Colon (tissue), 2 donors: ENCODE measurements at regions not wholly inside any gene's neighbourhood (a gene's known extent, or its start where the extent isn't known, plus 50 kb on each side); places are given as distances from the start of the nearest gene placed in this dataset.

ENCODE experiments used
- FAIRE-seq: peaks from 2 replicates; lab custom pipeline; 2012; peaks lifted over from hg19 to GRCh38; lab: Jason Lieb, UNC
- donor health status: control.
- donor health status: control.

DNA sequence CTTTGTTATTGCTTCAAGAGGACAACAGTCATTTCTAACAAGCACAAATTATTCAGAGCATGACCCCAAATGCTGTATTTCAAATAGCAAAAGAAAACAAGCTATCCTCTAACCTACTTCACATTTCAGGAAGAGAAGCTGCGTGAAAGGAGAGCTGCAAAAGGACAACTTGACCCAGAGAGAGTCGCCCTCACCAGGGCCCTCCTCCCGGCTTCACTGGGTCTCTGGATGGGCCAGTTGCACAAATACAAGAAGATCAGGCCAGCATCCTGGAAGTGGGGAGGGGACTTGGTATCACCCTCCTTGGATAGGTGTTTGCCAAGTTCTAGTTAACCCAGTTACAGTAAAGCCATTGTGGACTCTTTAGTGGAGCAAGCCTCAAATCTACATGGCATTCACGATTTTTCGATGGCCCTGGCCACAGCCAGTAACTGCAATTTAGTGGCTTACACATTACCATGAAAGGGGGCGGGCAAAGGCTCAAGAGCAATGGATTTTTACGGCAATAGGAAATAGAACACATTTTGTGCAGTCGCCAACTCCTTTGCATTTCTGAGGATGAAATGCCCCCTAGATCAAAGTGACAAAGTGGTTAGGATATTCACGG, 166.9 kb upstream of the DIO2 start:
- FAIRE-seq = no peak

- no peak for FAIRE-seq
Observed at GRCh38 chr14:80364816-80365215, 153.5 kb upstream of the DIO2 start.

GRCh38 chr14:80364274-80364673, 153.0 kb upstream of the DIO2 start:
- FAIRE-seq = no peak

- FAIRE-seq = no peak
Observed at GRCh38 chr14:80358112-80358511, 146.8 kb upstream of the DIO2 start.

- FAIRE-seq = no peak
Observed at GRCh38 chr14:80356413-80356812, 145.1 kb upstream of the DIO2 start.

DNA sequence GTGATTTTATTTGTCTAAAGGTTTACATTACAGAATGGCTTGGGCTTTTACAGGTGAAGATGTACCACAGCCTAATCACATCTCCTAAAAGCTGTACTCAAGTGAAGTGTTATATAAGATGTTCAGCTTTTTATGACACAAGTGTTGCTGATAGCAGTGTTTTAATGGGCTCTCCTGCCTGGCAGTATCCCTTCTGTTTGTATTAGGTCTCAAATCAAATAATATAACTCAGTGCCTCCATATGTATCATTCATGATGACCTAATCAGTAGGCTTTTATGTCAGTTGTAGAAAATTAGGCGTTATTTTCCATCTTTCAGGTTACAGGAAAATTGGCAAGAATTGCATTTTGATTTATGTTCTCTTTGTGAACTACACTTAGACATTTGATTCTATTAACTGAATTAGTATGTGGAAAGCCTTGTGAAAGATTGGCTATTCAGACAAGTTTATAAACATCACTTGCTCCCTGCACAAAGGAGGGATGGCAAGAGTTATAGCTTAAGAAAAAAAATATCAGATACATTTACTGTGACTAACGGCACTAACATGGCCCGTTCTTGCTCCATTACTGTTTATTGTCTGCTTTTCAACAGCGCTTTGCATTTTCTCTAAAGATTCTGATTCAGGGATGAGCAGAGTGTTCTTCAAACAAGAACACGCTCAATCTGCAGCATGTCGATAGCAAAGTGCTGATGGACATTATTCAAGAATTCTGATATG, 143.7 kb upstream of the DIO2 start:
- no peak for FAIRE-seq

- no peak for FAIRE-seq
Observed at GRCh38 chr14:80352471-80352870, 141.2 kb upstream of the DIO2 start.

- no peak for FAIRE-seq
Observed at GRCh38 chr14:80350707-80351106, 139.4 kb upstream of the DIO2 start.

- FAIRE-seq = no peak
Observed at GRCh38 chr14:80346395-80346794, 135.1 kb upstream of the DIO2 start.

DNA sequence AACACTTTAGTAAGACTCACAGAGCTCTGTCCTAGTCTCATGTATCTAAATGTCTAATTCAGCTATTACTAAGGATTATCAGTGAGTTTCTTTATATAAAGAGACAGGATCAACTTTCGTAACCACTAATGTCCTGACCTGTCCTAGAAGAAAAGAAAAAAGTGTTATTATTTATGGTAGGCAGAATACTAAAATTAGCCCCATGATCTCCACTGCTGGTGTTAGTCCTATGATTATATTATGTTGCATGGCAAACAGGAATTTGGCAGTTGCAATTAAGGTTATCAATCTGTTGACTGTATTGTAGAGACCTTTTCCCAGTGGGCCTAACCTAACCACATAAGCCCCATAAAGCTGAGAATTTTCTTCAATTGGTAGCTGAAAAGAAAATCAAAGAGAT, 132.9 kb upstream of the DIO2 start:
- no peak for FAIRE-seq

DNA sequence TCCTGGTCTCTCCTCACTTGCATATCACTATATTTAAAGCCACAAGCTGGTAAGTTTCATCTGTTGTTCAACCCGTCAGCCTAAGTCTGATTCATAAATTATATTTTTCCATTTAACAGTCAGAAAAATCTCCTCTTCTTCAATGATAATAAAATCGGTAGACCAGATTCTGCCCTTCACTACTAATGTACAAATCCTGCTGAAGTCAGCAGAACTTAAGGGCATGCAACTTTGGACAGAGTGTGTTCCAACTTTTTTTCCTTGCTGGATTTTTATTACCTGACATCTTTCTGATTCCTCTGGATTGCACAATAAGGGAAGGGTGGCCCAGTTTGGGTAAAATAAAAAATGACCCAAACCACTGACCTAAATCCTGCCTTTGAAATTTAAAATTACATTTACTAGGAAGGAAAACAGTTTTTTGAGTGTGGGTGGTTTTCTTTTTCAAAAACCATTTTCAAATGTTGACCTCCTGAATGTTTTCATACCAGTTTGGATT, 125.4 kb upstream of the DIO2 start:
- no peak for FAIRE-seq

- FAIRE-seq = peak; percentile 41
Observed at GRCh38 chr14:80325688-80326087, 114.4 kb upstream of the DIO2 start.

DNA sequence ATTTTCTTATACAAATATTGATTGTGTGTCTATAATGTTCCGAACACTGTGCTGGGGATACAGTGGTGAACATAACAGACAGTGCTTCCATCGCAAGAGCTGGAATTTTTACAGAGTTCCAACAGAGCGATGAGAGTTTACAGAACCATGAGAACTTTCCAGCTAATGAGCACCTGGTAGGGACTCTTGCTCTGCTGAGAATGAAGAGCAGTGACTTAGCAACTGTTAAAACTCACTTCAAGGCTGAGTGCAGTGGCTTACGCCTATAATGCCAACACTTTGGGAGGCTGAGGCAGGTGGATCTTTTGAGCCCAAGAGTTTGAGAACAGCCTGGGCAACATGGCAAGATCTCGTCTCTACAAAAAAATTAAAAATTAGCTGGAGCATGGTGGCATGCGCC, 113.8 kb upstream of the DIO2 start:
- FAIRE-seq = no peak

GRCh38 chr14:80324649-80325048, 113.3 kb upstream of the DIO2 start:
- FAIRE-seq = no peak

DNA sequence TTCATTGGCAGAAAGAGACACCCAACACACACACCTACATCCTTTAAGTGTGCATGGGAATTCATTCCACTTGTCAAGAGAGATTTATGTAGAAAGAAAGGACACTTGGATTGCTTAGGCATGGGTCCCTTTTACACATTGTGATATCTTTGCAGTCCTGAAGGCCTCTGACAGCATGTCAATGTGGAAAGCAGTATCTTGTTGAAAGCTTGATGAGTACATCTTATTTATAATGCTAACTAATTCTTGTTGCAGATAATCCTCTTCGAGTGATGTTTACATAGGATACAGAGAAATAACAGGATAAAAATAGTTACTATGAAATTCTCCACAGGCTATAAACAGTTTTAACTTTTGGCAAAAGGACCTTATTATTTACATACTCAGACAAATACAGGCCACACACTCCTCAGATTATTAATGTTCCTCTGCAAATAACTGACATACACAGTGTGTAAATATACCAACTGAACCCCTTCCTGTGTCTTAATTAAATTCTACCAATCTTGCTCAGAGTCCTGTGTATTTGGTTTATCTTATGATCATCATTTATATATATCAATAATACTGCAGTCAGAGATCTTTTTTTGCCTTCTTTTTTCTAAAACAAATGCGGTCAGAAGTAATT, 111.8 kb upstream of the DIO2 start:
- FAIRE-seq = no peak

GRCh38 chr14:80316441-80316840, 105.1 kb upstream of the DIO2 start:
- FAIRE-seq = no peak

DNA sequence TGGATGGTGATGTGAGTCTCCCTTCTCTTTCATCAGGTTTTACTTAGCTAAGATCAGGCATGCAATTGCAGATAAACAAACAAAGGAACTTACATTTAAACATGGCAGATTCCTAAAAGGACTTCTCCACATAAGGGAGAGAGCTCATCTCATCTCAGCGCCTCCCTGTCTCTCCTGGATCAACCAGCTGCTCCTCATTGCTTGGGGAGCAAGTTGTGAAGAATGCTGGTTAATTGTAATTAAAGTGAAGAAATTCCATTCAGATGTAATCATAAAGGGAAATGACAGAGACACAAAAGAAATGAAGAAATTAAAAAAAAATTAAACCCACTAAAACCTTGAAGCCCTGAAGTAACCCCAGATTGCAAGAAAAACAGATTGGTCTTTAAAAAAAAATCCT, 104.4 kb upstream of the DIO2 start:
- no peak for FAIRE-seq

- FAIRE-seq = no peak
Observed at GRCh38 chr14:80313806-80314205, 102.5 kb upstream of the DIO2 start.

DNA sequence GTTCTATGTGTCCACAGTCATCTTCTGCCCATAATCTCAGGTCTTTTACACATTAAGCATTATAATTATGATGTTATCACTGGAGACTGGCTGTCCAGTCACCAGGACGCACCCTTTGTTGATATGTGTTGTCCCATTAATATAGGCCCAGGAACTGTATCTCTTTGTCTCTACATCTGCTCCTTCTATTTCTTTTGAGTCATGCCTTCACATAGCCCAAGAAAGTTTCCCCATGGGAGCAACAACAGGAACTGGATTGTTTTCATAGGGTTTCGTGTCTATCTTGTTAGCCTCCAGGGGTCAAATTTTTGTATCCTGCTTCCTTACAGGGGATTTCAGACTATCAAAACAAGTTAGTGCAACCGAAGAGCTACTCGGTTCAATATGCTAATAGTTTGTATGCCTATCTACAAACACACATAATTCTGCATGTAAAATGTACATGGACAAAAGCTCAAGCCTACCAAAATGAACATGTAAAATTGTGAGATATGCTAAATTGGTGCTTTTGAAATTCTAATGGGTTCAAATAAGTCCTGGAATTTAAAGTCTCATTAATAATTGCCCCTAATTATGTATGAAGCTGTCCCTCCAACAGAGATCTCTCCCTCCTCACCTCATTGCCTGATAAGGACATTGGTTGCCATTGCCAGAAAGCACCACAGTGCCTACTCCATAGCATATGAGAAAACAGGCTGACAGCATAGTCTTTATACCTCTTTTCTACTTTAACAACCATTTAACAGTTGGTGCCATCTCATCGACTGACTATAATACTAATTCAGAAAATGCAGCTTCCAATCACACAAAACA, 99.8 kb upstream of the DIO2 start:
- FAIRE-seq = no peak

DNA sequence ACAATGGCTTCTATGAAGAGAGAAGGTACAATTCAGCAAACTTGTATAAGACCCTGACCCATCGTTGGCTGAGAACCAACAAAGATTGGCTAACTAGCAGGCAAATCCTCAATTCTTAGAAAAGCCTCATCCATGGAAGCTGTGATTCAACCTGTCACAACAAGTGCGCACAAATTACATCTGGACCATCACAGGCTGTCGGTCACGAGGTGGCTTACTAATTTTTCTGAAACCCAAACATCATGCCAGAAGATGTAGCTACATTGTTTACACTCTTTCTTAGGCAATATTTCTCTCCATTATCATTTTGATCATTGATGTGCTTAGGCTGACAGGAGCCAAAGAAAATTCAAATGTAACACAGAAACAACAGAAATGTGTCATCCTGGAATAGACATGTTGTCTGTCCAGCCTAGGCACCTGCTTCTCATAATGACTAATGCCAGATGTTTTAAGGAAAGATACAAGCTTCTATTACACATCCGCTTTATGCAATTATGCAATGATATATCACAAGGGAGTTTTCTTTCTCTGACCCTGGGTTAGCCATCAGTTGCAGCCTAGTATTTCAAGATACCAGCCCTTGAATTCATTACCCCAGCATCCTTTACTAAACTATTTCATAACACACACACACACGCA, 92.9 kb upstream of the DIO2 start:
- FAIRE-seq = no peak

- FAIRE-seq = peak; percentile 62
Observed at GRCh38 chr14:80300351-80300750, 89.0 kb upstream of the DIO2 start.

- FAIRE-seq = no peak
Observed at GRCh38 chr14:80298491-80299017, 87.2 kb upstream of the DIO2 start.
